OCI-LY1 (cell line): ENCODE measurements at regions not wholly inside any gene's neighbourhood (a gene's known extent, or its start where the extent isn't known, plus 50 kb on each side); places are given as distances from the start of the nearest gene placed in this dataset.
"Not testable (repeated sequence)": the region's sequence is repeated elsewhere in the genome, so short reads cannot be mapped to it uniquely, and the experiment has no call there.

ENCODE experiments used
- H2AFZ ChIP-seq: fragments of 200-600 bp; sonication (generic), shearing (Covaris generic); 2 replicates; pipeline ENCODE4 v1.6.0; 2014; ENCODE audit warnings: antibody characterized with exemption, mild to moderate bottlenecking, low read length
- H3F3A ChIP-seq: fragments of 200-600 bp; sonication (generic), shearing (Covaris generic); 2 replicates; pipeline ENCODE4 v1.6.0; 2014; ENCODE audit warnings: mild to moderate bottlenecking, antibody characterized with exemption, low read length, moderate library complexity; ENCODE audit not compliant: insufficient read depth
- H3K27ac ChIP-seq: fragments of 200-600 bp; sonication (generic); 2 replicates; pipeline ENCODE4 v1.5.1; 2014; ENCODE audit warnings: low read length, mixed run types, mild to moderate bottlenecking, low read depth; ENCODE audit not compliant: poor library complexity, severe bottlenecking
- H3K27me3 ChIP-seq: fragments of 200-600 bp; sonication (generic); 2 replicates; pipeline ENCODE4 v1.6.0; 2014; ENCODE audit warnings: antibody characterized with exemption, mild to moderate bottlenecking, low read length, moderate library complexity; ENCODE audit not compliant: insufficient read depth
- H3K36me3 ChIP-seq: fragments of 200-600 bp; sonication (generic); 2 replicates; pipeline ENCODE4 v1.6.1; 2014; ENCODE audit warnings: mild to moderate bottlenecking, antibody characterized with exemption, low read length, moderate library complexity, mixed read lengths; ENCODE audit not compliant: insufficient read depth
- H3K4me1 ChIP-seq: fragments of 200-600 bp; sonication (generic); 2 replicates; pipeline ENCODE4 v1.5.1; 2014; ENCODE audit warnings: mild to moderate bottlenecking, low read length, moderate library complexity; ENCODE audit not compliant: insufficient read depth, severe bottlenecking
- H3K4me2 ChIP-seq: fragments of 200-600 bp; sonication (generic), shearing (Covaris generic); 2 replicates; pipeline ENCODE4 v1.6.1; 2014; ENCODE audit warnings: low read length
- H3K4me3 ChIP-seq: fragments of 200-600 bp; sonication (generic); 2 replicates; pipeline ENCODE4 v1.5.1; 2014; ENCODE audit warnings: low read length, low read depth, mild to moderate bottlenecking, mixed read lengths; ENCODE audit not compliant: poor library complexity, severe bottlenecking
- H3K79me2 ChIP-seq: fragments of 200-600 bp; shearing (Covaris generic); 2 replicates; pipeline ENCODE4 v1.6.1; 2016; ENCODE audit warnings: mixed run types, low read length, mixed read lengths; ENCODE audit not compliant: insufficient read depth
- H3K9ac ChIP-seq: fragments of 200-600 bp; sonication (generic), shearing (Covaris generic); 2 replicates; pipeline ENCODE4 v1.6.1; 2014; ENCODE audit warnings: mild to moderate bottlenecking, low read length, mixed read lengths
- H3K9me2 ChIP-seq: fragments of 200-600 bp; sonication (generic), shearing (Covaris generic); 2 replicates; pipeline ENCODE4 v1.6.1; 2014; ENCODE audit warnings: low read depth, mild to moderate bottlenecking, low read length, mixed read lengths
- H3K9me3 ChIP-seq: fragments of 200-600 bp; shearing (Covaris generic); 2 replicates; pipeline ENCODE4 v1.6.1; 2014; ENCODE audit warnings: low read length, mixed read lengths
- H4K20me1 ChIP-seq: fragments of 200-600 bp; sonication (generic), shearing (Covaris generic); 2 replicates; pipeline ENCODE4 v1.6.0; 2016; ENCODE audit warnings: mild to moderate bottlenecking, low read length; ENCODE audit not compliant: insufficient read depth
- CTCF ChIP-seq: fragments of 200-600 bp; sonication (generic), shearing (Covaris generic); IDR thresholded peaks from 2 replicates; pipeline ENCODE4 v1.5.1; 2017; ENCODE audit warnings: mild to moderate bottlenecking, antibody characterized with exemption, low read length, moderate library complexity, mixed read lengths
- EZH2 ChIP-seq: fragments of 200-600 bp; sonication (generic), shearing (Covaris generic); IDR thresholded peaks from 2 replicates; pipeline ENCODE4 v1.8.0; 2017; ENCODE audit warnings: borderline replicate concordance, mixed run types, mild to moderate bottlenecking, antibody characterized with exemption, low read length, moderate library complexity, mixed read lengths

- H3K9me2 ChIP-seq: no peaks in the 10 kb centered on the region
- H3K4me1 ChIP-seq: no peaks in the 10 kb centered on the region
- H3F3A ChIP-seq: no peaks in the 10 kb centered on the region
- no peak overlapping the region for H3K4me2 ChIP-seq
- H3K9me3 ChIP-seq: no peaks in the 10 kb centered on the region
- no peak for TF ChIP-seq EZH2
- TF ChIP-seq CTCF: no peak
- H3K27me3 ChIP-seq: no peaks in the 10 kb centered on the region
- no peaks in the 10 kb centered on the region for H3K79me2 ChIP-seq
- no peak overlapping the region for H3K4me3 ChIP-seq
- H3K9ac ChIP-seq: no peak overlapping the region
- H3K27ac ChIP-seq: no peak overlapping the region
- no peak overlapping the region for H2AFZ ChIP-seq
- H4K20me1 ChIP-seq: no peaks in the 10 kb centered on the region
- no peaks in the 10 kb centered on the region for H3K36me3 ChIP-seq
These were observed 74.6 kb downstream of the RPRM start for GRCh38 chr2:153403940-153404339.

GRCh38 chr2:153403352-153403751 is 75.2 kb downstream of the RPRM start:
- H4K20me1 ChIP-seq, H3K4me2 ChIP-seq, H3K9ac ChIP-seq, H3K9me2 ChIP-seq, H3F3A ChIP-seq, H2AFZ ChIP-seq, H3K27me3 ChIP-seq, H3K79me2 ChIP-seq, H3K4me3 ChIP-seq, H3K27ac ChIP-seq, H3K9me3 ChIP-seq, H3K4me1 ChIP-seq, H3K36me3 ChIP-seq: not testable (repeated sequence)

GRCh38 chr2:153394686-153395085 is 83.9 kb downstream of the RPRM start:
- no peaks in the 10 kb centered on the region for H3K27me3 ChIP-seq
- no peaks in the 10 kb centered on the region for H3K9me2 ChIP-seq
- no peak overlapping the region for H3K4me2 ChIP-seq
- no peak overlapping the region for H3K4me3 ChIP-seq
- TF ChIP-seq EZH2 (no peak), CTCF (no peak)
- H3K27ac ChIP-seq: no peak overlapping the region
- H2AFZ ChIP-seq: no peak overlapping the region
- no peak overlapping the region for H3K9ac ChIP-seq
- H3K4me1 ChIP-seq: no peaks in the 10 kb centered on the region
- H3K79me2 ChIP-seq: no peaks in the 10 kb centered on the region
- no peaks in the 10 kb centered on the region for H3K36me3 ChIP-seq
- no peaks in the 10 kb centered on the region for H3K9me3 ChIP-seq
- no peaks in the 10 kb centered on the region for H3F3A ChIP-seq
- H4K20me1 ChIP-seq: no peaks in the 10 kb centered on the region

- no peaks in the 10 kb centered on the region for H3K79me2 ChIP-seq
- H3K9me2 ChIP-seq: no peaks in the 10 kb centered on the region
- H2AFZ ChIP-seq: no peak overlapping the region
- no peak overlapping the region for H3K4me3 ChIP-seq
- no peaks in the 10 kb centered on the region for H3K4me1 ChIP-seq
- no peak overlapping the region for H3K27ac ChIP-seq
- H3K27me3 ChIP-seq: no peaks in the 10 kb centered on the region
- H3K4me2 ChIP-seq: no peak overlapping the region
- no peak overlapping the region for H3K9ac ChIP-seq
- no peaks in the 10 kb centered on the region for H4K20me1 ChIP-seq
- no peaks in the 10 kb centered on the region for H3F3A ChIP-seq
- no peaks in the 10 kb centered on the region for H3K36me3 ChIP-seq
- no peaks in the 10 kb centered on the region for H3K9me3 ChIP-seq
- TF ChIP-seq CTCF (no peak), EZH2 (no peak)
These were observed 84.3 kb downstream of the RPRM start for GRCh38 chr2:153394247-153394646.
